Nephron (organoid): ENCODE measurements at regions not wholly inside any gene's neighbourhood (a gene's known extent, or its start where the extent isn't known, plus 50 kb on each side); places are given as distances from the start of the nearest gene placed in this dataset.
A peak's percentile ranks its signal among the peaks of the same experiment; 100 is the strongest.

ENCODE experiments used
- H3K27ac Mint-ChIP-seq, 3 experiments: 2 replicates each; pipeline ENCODE4 v1.8.0; 2020; ENCODE audit warnings: mixed read lengths in 3 of 3, mild to moderate bottlenecking in 2 of 3, moderate library complexity in 1 of 3
- H3K27me3 Mint-ChIP-seq: 2 replicates; pipeline ENCODE4 v1.8.0; 2021; ENCODE audit warnings: low read depth, mild to moderate bottlenecking, moderate library complexity, mixed read lengths
- H3K36me3 Mint-ChIP-seq: 2 replicates; pipeline ENCODE4 v1.8.0; 2020; ENCODE audit warnings: low read depth, mixed read lengths
- H3K4me1 Mint-ChIP-seq: 2 replicates; pipeline ENCODE4 v1.8.0; 2020; ENCODE audit warnings: mixed read lengths
- H3K4me3 Mint-ChIP-seq, 3 experiments: 2 replicates each; pipeline ENCODE4 v1.8.0; 2020; ENCODE audit warnings: mild to moderate bottlenecking in 3 of 3, mixed read lengths in 3 of 3, moderate library complexity in 2 of 3
- H3K9me3 Mint-ChIP-seq: 2 replicates; pipeline ENCODE4 v1.8.0; 2020; ENCODE audit warnings: mixed read lengths
- TF ChIP-seq, protein P1 (sequence below), 3 experiments: fragments of 200-600 bp; sonication (generic); IDR thresholded peaks; one replicate each; pipeline ENCODE4 v1.5.0; 2021; ENCODE audit warnings: antibody characterized with exemption in 3 of 3; ENCODE audit not compliant: unreplicated experiment in 3 of 3

DNA sequence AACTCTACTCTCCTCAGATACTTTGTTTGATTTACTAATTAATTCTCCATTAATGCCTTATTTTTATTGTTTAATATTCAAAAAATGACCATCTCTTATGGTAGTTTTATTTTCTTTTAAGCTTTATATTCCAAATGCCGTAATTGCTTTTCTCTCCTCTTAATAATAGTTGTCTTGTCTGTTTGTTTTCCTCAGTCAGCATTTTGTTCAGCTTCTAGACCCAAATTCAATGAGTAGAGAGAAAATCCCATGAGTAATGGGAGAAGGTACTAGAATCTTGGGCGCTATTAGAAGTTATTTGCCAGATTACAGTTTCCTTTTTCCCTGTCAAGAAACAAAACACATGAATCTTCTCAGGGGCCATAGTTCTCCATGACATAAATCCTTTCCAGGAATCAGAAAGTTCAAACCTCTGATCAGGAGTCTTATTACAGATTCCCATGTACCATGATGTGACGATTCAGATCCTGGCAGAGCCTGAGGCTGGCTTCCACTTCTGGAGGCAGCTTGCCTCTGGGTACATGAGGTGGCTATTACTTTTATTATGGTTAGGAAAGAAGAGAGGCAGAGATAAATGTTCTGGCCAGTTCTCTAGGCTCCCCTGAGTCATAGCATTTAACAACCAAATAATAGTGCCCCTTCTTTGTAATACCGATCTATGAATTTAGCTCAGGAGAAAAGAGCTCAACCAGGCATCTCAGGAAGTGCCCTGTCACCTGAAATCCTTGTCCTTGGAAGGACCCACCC lies 485.1 kb upstream of the SETBP1 start:
- TF ChIP-seq, protein P1, sequence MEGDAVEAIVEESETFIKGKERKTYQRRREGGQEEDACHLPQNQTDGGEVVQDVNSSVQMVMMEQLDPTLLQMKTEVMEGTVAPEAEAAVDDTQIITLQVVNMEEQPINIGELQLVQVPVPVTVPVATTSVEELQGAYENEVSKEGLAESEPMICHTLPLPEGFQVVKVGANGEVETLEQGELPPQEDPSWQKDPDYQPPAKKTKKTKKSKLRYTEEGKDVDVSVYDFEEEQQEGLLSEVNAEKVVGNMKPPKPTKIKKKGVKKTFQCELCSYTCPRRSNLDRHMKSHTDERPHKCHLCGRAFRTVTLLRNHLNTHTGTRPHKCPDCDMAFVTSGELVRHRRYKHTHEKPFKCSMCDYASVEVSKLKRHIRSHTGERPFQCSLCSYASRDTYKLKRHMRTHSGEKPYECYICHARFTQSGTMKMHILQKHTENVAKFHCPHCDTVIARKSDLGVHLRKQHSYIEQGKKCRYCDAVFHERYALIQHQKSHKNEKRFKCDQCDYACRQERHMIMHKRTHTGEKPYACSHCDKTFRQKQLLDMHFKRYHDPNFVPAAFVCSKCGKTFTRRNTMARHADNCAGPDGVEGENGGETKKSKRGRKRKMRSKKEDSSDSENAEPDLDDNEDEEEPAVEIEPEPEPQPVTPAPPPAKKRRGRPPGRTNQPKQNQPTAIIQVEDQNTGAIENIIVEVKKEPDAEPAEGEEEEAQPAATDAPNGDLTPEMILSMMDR (IDR thresholded peaks at IDR 0.05; ENCODE audit: unreplicated experiment in 3 of 3), result no peak
- H3K36me3 Mint-ChIP-seq, result no peaks in the 10 kb centered on the region
- no peaks in the 10 kb centered on the region for H3K4me1 Mint-ChIP-seq
- no peaks in the 10 kb centered on the region for H3K9me3 Mint-ChIP-seq
- H3K27ac Mint-ChIP-seq, result no peak overlapping the region
- no peak overlapping the region for H3K4me3 Mint-ChIP-seq
- H3K27me3 Mint-ChIP-seq, result no peaks in the 10 kb centered on the region

DNA sequence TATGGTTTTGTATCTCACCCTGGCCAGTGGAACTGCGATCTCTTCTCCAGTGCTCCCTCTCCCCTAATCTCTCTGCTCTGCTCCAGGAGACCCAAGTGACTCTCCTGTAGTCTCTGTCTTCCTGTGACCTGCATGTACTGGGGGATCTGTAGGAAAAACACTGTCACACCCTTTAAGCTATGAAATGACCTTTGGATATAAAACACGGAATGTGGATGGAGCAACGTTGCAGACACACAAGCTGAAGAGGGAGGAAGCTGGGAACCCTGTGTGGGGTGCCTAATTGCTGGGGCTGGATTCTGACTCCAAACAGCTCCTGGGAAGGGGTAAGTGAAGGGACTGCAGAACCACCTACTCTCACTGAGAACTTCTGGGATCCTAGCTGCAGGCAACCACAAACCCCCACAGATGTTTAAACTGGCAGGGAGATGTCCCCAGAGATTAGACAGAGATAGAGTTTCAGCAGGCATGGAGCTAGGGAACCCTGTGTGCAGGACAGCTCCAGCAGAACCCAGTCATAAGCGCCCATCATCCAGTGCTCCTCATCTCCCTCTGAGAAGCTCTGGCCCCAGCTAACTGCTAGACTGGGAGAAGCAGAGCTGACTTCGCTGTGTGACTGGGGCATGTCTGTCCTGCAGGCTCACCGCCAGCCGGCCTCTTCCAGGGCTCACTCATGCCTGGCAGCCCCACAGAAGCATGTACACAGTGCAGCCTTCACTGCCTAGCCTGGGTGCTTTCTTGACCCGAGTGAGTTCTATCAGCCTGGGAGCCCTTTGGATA lies 482.7 kb upstream of the SETBP1 start:
- Mint-ChIP-seq H3K4me1 (no peaks in the 10 kb centered on the region), H3K27ac (no peak overlapping the region), H3K9me3 (peaks cover 3% of the 10 kb centered on the region), H3K27me3 (no peaks in the 10 kb centered on the region), H3K36me3 (no peaks in the 10 kb centered on the region), H3K4me3 (no peak overlapping the region)
- TF ChIP-seq, protein P1 (IDR thresholded peaks at IDR 0.05; ENCODE audit: unreplicated experiment in 3 of 3), result no peak

DNA sequence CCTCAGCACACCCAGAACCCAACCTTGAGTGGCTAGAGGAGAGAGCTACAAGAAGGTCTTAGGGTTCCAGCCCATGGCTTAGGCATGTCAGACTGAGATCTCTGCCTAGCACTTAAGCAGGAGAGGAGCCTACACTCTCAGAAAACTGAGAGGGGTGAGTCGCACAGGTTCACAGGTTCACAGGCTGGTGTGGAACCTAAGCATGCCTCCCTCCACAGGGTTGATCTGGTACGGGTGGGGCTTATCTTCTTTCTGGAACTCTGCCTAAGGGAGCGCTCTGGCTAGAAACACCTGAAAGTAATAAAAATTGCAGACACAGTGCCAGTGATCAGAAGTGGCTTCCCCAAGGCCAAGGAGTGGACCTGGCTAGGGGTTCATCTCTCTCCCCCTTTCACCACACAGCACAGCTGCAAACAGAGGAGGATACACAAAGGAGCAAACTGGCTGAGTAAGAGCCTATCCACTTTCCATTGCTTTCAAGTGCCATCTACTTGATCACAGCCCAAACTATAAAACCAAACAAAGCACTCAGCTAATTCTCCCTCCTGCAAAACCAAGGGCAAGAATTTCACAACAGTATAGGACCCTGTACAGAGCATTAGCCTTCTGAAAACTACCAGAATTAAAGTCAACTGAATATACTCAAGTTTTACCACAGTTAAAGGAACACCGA lies 481.9 kb upstream of the SETBP1 start:
- peaks cover 6% of the 10 kb centered on the region for H3K9me3 Mint-ChIP-seq
- no peaks in the 10 kb centered on the region for H3K4me1 Mint-ChIP-seq
- H3K27me3 Mint-ChIP-seq, result no peaks in the 10 kb centered on the region
- TF ChIP-seq, protein P1 (IDR thresholded peaks at IDR 0.05; ENCODE audit: unreplicated experiment in 3 of 3), result no peak
- no peak overlapping the region for H3K4me3 Mint-ChIP-seq
- H3K36me3 Mint-ChIP-seq, result no peaks in the 10 kb centered on the region
- no peak overlapping the region for H3K27ac Mint-ChIP-seq

DNA sequence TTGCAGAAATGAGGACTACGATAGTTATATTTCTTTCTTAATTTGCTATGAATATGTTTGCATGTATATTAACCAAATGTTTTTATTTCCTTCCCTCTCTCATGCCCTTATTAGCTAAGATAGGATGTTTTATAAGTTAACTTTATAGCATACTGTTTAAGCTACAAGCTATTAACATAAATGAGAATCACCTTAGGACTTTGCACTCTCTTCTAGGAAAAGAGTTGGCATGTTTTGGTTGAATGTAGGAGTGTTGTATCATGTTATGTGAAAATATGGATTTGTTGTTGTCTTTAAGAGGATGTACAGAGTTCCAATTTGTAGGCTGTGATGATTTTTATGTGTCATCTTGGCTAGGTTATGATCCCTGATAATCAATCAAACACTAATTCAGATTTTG lies 467.4 kb upstream of the SETBP1 start:
- H3K36me3 Mint-ChIP-seq, result no peaks in the 10 kb centered on the region
- no peaks in the 10 kb centered on the region for H3K9me3 Mint-ChIP-seq
- peak overlapping the region in 2 of 3 experiments; percentile 63 to 82 for H3K27ac Mint-ChIP-seq
- no peak overlapping the region for H3K4me3 Mint-ChIP-seq
- H3K4me1 Mint-ChIP-seq, result peaks cover 15% of the 10 kb centered on the region
- no peaks in the 10 kb centered on the region for H3K27me3 Mint-ChIP-seq
- TF ChIP-seq, protein P1 (IDR thresholded peaks at IDR 0.05; ENCODE audit: unreplicated experiment in 3 of 3), result no peak

DNA sequence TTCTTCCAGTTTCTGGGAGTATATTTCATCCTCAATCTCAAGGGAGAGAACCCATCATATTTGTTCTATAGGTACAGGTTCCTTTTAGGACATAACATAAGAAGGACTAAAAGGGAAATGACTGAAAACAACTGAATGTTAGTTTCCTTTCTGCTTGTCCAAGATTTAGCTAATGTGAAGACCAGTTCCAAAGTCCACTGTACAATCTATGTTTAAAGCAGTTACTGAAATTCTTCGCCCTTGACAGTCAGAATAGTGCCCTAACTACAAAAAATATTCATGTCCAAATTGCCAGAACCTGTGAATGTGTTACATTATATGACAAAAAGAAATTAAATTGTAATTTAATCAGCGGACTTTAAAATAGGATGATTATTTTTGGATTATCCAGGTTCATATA lies 466.3 kb upstream of the SETBP1 start:
- peak overlapping the region in 1 of 3 experiments; percentile 63 for H3K27ac Mint-ChIP-seq
- no peaks in the 10 kb centered on the region for H3K36me3 Mint-ChIP-seq
- H3K4me3 Mint-ChIP-seq, result no peak overlapping the region
- H3K9me3 Mint-ChIP-seq, result no peaks in the 10 kb centered on the region
- TF ChIP-seq, protein P1 (IDR thresholded peaks at IDR 0.05; ENCODE audit: unreplicated experiment in 3 of 3), result no peak
- H3K4me1 Mint-ChIP-seq, result peaks cover 15% of the 10 kb centered on the region
- no peaks in the 10 kb centered on the region for H3K27me3 Mint-ChIP-seq
